ENCODE measurements at regions not wholly inside any gene's neighbourhood (a gene's known extent, or its start where the extent isn't known, plus 50 kb on each side); places are given as distances from the start of the nearest gene placed in this dataset.

- Histone ChIP-seq H3K4me1 (ENCODE audit: insufficient read depth) (no peaks in the 10 kb centered on the region), H3K4me2 (no peak overlapping the region), H3K27ac (no peak overlapping the region), H3K79me2 (no peaks in the 10 kb centered on the region), H4K20me1 (ENCODE audit: insufficient read depth, poor library complexity, severe bottlenecking) (no peaks in the 10 kb centered on the region), H2AFZ (no peak overlapping the region), H3K27me3 (no peaks in the 10 kb centered on the region), H3K4me3 (no peak overlapping the region), H3K36me3 (replicated peaks; ENCODE audit: insufficient read depth, low read depth) (no peaks in the 10 kb centered on the region), H3K9me2 (replicated peaks; ENCODE audit: insufficient read depth) (no peaks in the 10 kb centered on the region), H3K9me3 (ENCODE audit: low read depth) (no peaks in the 10 kb centered on the region)
- no peak for DNase-seq (ENCODE audit: low spot score)
- WGBS (ENCODE audit: low lambda C conversion rate, missing lambda C conversion rate) = 68% methylated on average over 4 of the region's 4 CpGs
- TF ChIP-seq CTCF (IDR thresholded peaks at IDR 0.05; ENCODE audit: poor library complexity) (no peak), EZH2 (IDR thresholded peaks at IDR 0.05; ENCODE audit: borderline replicate concordance) (no peak), EZH2phosphoT487 (IDR thresholded peaks at IDR 0.05; ENCODE audit: low read depth, severe bottlenecking, unreplicated experiment) (no peak)
These were observed 177.2 kb downstream of the POU4F1 start for GRCh38 chr13:78426183-78426582.

- H3K4me3 ChIP-seq = no peak overlapping the region
- H3K9me2 ChIP-seq (replicated peaks; ENCODE audit: insufficient read depth) = no peaks in the 10 kb centered on the region
These were observed 182.5 kb downstream of the POU4F1 start for GRCh38 chr13:78420814-78421213.

GRCh38 chr13:78413887-78414553 lies 189.3 kb downstream of the POU4F1 start:
- TF ChIP-seq CTCF (IDR thresholded peaks at IDR 0.05; ENCODE audit: poor library complexity) (no peak), EZH2 (IDR thresholded peaks at IDR 0.05; ENCODE audit: borderline replicate concordance) (no peak)
- H3K9me3 ChIP-seq (ENCODE audit: low read depth) = no peaks in the 10 kb centered on the region
- H3K4me3 ChIP-seq = no peak overlapping the region
- no peak overlapping the region for H3K27ac ChIP-seq
- H3K36me3 ChIP-seq (replicated peaks; ENCODE audit: insufficient read depth, low read depth) = no peaks in the 10 kb centered on the region
- no peak overlapping the region for H2AFZ ChIP-seq
- no peak overlapping the region for H3K4me2 ChIP-seq
- no peaks in the 10 kb centered on the region for H3K4me1 ChIP-seq (ENCODE audit: insufficient read depth)
- H4K20me1 ChIP-seq (ENCODE audit: insufficient read depth, poor library complexity, severe bottlenecking) = no peaks in the 10 kb centered on the region
- H3K27me3 ChIP-seq = no peaks in the 10 kb centered on the region
- H3K79me2 ChIP-seq = no peaks in the 10 kb centered on the region
- 77% methylated on average over 2 of the region's 2 CpGs for WGBS (ENCODE audit: low lambda C conversion rate, missing lambda C conversion rate)
- H3K9me2 ChIP-seq (replicated peaks; ENCODE audit: insufficient read depth) = no peaks in the 10 kb centered on the region
- no peak for DNase-seq (ENCODE audit: low spot score)

More at GRCh38 chr13:78420814-78421213, 182.5 kb downstream of the POU4F1 start:
- H4K20me1 ChIP-seq (ENCODE audit: insufficient read depth, poor library complexity, severe bottlenecking) = no peaks in the 10 kb centered on the region
- H3K4me2 ChIP-seq = no peak overlapping the region
- no peaks in the 10 kb centered on the region for H3K79me2 ChIP-seq
- no peaks in the 10 kb centered on the region for H3K27me3 ChIP-seq
- TF ChIP-seq CTCF (IDR thresholded peaks at IDR 0.05; ENCODE audit: poor library complexity) (no peak), EZH2 (IDR thresholded peaks at IDR 0.05; ENCODE audit: borderline replicate concordance) (no peak), EZH2phosphoT487 (IDR thresholded peaks at IDR 0.05; ENCODE audit: low read depth, severe bottlenecking, unreplicated experiment) (no peak)
- no peak for DNase-seq (ENCODE audit: low spot score)
- no peak overlapping the region for H2AFZ ChIP-seq
- no peak overlapping the region for H3K27ac ChIP-seq
- no peaks in the 10 kb centered on the region for H3K4me1 ChIP-seq (ENCODE audit: insufficient read depth)
- WGBS (ENCODE audit: low lambda C conversion rate, missing lambda C conversion rate) = 93% methylated on average over 4 of the region's 4 CpGs
- H3K9me3 ChIP-seq (ENCODE audit: low read depth) = no peaks in the 10 kb centered on the region
- no peaks in the 10 kb centered on the region for H3K36me3 ChIP-seq (replicated peaks; ENCODE audit: insufficient read depth, low read depth)

Measured in hepatocyte (in vitro differentiated cells).